ENCODE measurements at regions not wholly inside any gene's neighbourhood (a gene's known extent, or its start where the extent isn't known, plus 50 kb on each side); places are given as distances from the start of the nearest gene placed in this dataset.
"Not testable (repeated sequence)": the region's sequence is repeated elsewhere in the genome, so short reads cannot be mapped to it uniquely, and the experiment has no call there.

GRCh38 chr4:170243662-170244288 is 154.0 kb upstream of the AADAT start:
- DNase-seq: no peak

GRCh38 chr4:170242471-170242870 is 152.7 kb upstream of the AADAT start:
- DNase-seq: no peak

- DNase-seq: no peak
These were observed 145.0 kb upstream of the AADAT start for GRCh38 chr4:170234800-170235199.

- DNase-seq: no peak
These were observed 141.6 kb upstream of the AADAT start for GRCh38 chr4:170231377-170231776.

GRCh38 chr4:170230242-170230641 is 140.5 kb upstream of the AADAT start:
- no peak for DNase-seq

GRCh38 chr4:170229006-170229405 is 139.2 kb upstream of the AADAT start:
- DNase-seq: no peak

- no peak for DNase-seq
These were observed 138.2 kb upstream of the AADAT start for GRCh38 chr4:170227928-170228327.

GRCh38 chr4:170226288-170226687 is 136.5 kb upstream of the AADAT start:
- DNase-seq: no peak

GRCh38 chr4:170214731-170215130 is 125.0 kb upstream of the AADAT start:
- DNase-seq: no peak

- DNase-seq: no peak
These were observed 124.3 kb upstream of the AADAT start for GRCh38 chr4:170214101-170214500.

GRCh38 chr4:170202721-170203120 is 113.0 kb upstream of the AADAT start:
- DNase-seq: no peak

GRCh38 chr4:170198747-170199146 is 109.0 kb upstream of the AADAT start:
- no peak for DNase-seq

- DNase-seq: not testable (repeated sequence)
These were observed 105.0 kb upstream of the AADAT start for GRCh38 chr4:170194794-170195193.

- no peak for DNase-seq
These were observed 103.7 kb upstream of the AADAT start for GRCh38 chr4:170193496-170193895.

GRCh38 chr4:170190265-170190664 is 100.5 kb upstream of the AADAT start:
- no peak for DNase-seq

GRCh38 chr4:170170861-170171260 is 81.1 kb upstream of the AADAT start:
- no peak for DNase-seq

GRCh38 chr4:170169699-170170098 is 79.9 kb upstream of the AADAT start:
- no peak for DNase-seq

- no peak for DNase-seq
These were observed 77.9 kb upstream of the AADAT start for GRCh38 chr4:170167678-170168077.

- DNase-seq: not testable (repeated sequence)
These were observed 76.4 kb upstream of the AADAT start for GRCh38 chr4:170166193-170166592.

- DNase-seq: no peak
These were observed 72.7 kb upstream of the AADAT start for GRCh38 chr4:170162416-170162815.

GRCh38 chr4:170157670-170158069 is 67.9 kb upstream of the AADAT start:
- no peak for DNase-seq

GRCh38 chr4:170145120-170145519 is 55.4 kb upstream of the AADAT start:
- DNase-seq: no peak

GRCh38 chr4:170139764-170140163 is 50.0 kb upstream of the AADAT start:
- DNase-seq: no peak

Data from NCI-H1694 (cell line).